Keratinocyte (primary cell): ENCODE measurements at regions not wholly inside any gene's neighbourhood (a gene's known extent, or its start where the extent isn't known, plus 50 kb on each side); places are given as distances from the start of the nearest gene placed in this dataset.
A peak's percentile ranks its signal among the peaks of the same experiment; 100 is the strongest.

ENCODE experiments used
- DNase-seq: peaks from one replicate; pipeline ENCODE4 v3.0.0-alpha.2; 2011; ENCODE audit warnings: low read depth, missing footprints, low spot score
- FAIRE-seq: peaks from 2 replicates; lab custom pipeline; 2011; peaks lifted over from hg19 to GRCh38; lab: Jason Lieb, UNC
- H2AFZ ChIP-seq: 2 replicates; pipeline ENCODE4 v1.6.0; 2012; ENCODE audit warnings: low read length, control low read depth, inconsistent platforms; ENCODE audit not compliant: control insufficient read depth
- H3K27ac ChIP-seq: 2 replicates; pipeline ENCODE4 v1.5.1; 2011; ENCODE audit warnings: low read length; ENCODE audit not compliant: control insufficient read depth, insufficient read depth
- H3K27me3 ChIP-seq: 3 replicates; pipeline ENCODE4 v1.6.0; 2011; ENCODE audit warnings: low read length; ENCODE audit not compliant: control insufficient read depth, insufficient read depth; ENCODE audit errors: extremely low read depth
- H3K36me3 ChIP-seq, 2 experiments: 2 replicates in 1 of 2; 3 replicates in 1 of 2; pipeline ENCODE4 v1.5.1; 2011; ENCODE audit warnings: low read length in 2 of 2, mild to moderate bottlenecking in 1 of 2; ENCODE audit not compliant: control insufficient read depth in 2 of 2, insufficient read depth in 2 of 2; ENCODE audit errors: extremely low read depth in 1 of 2
- H3K4me1 ChIP-seq: 3 replicates; pipeline ENCODE4 v1.5.1; 2011; ENCODE audit warnings: low read length; ENCODE audit not compliant: control insufficient read depth, insufficient read depth; ENCODE audit errors: extremely low read depth
- H3K4me2 ChIP-seq: 3 replicates; pipeline ENCODE4 v1.6.0; 2011; ENCODE audit warnings: low read depth, low read length; ENCODE audit not compliant: control insufficient read depth, insufficient read depth; ENCODE audit errors: extremely low read depth
- H3K4me3 ChIP-seq, 3 experiments: fragments of 200-600 bp in 1 of 3; sonication (generic) in 1 of 3; 2 replicates in 2 of 3; 3 replicates in 1 of 3; pipeline ENCODE4 v1.5.1; 2011 to 2016; ENCODE audit warnings: low read length in 3 of 3, mild to moderate bottlenecking in 3 of 3, control low read depth in 2 of 3, inconsistent platforms in 1 of 3, low read depth in 1 of 3, mixed read lengths in 1 of 3, mixed run types in 1 of 3, moderate library complexity in 1 of 3; ENCODE audit not compliant: control insufficient read depth in 2 of 3, insufficient read depth in 2 of 3; ENCODE audit errors: extremely low read depth in 1 of 3
- H3K79me2 ChIP-seq: 2 replicates; pipeline ENCODE4 v1.6.0; 2012; ENCODE audit warnings: low read length; ENCODE audit not compliant: control insufficient read depth, insufficient read depth
- H3K9ac ChIP-seq: 3 replicates; pipeline ENCODE4 v1.6.0; 2011; ENCODE audit warnings: low read length; ENCODE audit not compliant: control insufficient read depth, insufficient read depth; ENCODE audit errors: extremely low read depth
- H3K9me1 ChIP-seq: 3 replicates; pipeline ENCODE4 v1.6.0; 2011; ENCODE audit warnings: low read length; ENCODE audit not compliant: control insufficient read depth, insufficient read depth; ENCODE audit errors: extremely low read depth
- H3K9me3 ChIP-seq: 2 replicates; pipeline ENCODE4 v1.5.1; 2012; ENCODE audit warnings: low read depth, low read length; ENCODE audit not compliant: control insufficient read depth
- H4K20me1 ChIP-seq: 3 replicates; pipeline ENCODE4 v1.6.0; 2011; ENCODE audit warnings: low read length; ENCODE audit not compliant: control insufficient read depth, insufficient read depth; ENCODE audit errors: extremely low read depth
- CTCF ChIP-seq, 3 experiments: IDR thresholded peaks in 1 of 3; conservative IDR thresholded peaks in 1 of 3; optimal IDR thresholded peaks in 1 of 3; 2 replicates in 2 of 3; 3 replicates in 1 of 3; pipeline versions ENCODE3 to v1.5.1; 2011; ENCODE audit warnings: low read length in 3 of 3, mild to moderate bottlenecking in 3 of 3, moderate library complexity in 2 of 3, control low read depth in 1 of 3, inconsistent platforms in 1 of 3; ENCODE audit not compliant: insufficient read depth in 2 of 3; ENCODE audit errors: extremely low read depth in 1 of 3
- EZH2 ChIP-seq: IDR thresholded peaks from one replicate; pipeline ENCODE4 v1.6.1; 2012; ENCODE audit warnings: inconsistent platforms, mild to moderate bottlenecking, low read length, moderate library complexity
- dilution Hi-C: fragments of 300-500 bp; cut with MboI; formaldehyde crosslinking; loops from one replicate; pipeline ENCODE4 v1.7.0; 2020; ENCODE audit warnings: low sequenced_read_pairs; ENCODE audit not compliant: extremely low pct_ligation_motif_present

GRCh38 chr7:106180721-106181120, 68.6 kb upstream of the SYPL1 start:
- no peaks in the 10 kb centered on the region for H3K36me3 ChIP-seq
- H3K79me2 ChIP-seq = no peaks in the 10 kb centered on the region
- H3K4me1 ChIP-seq = no peaks in the 10 kb centered on the region
- no peaks in the 10 kb centered on the region for H3K27me3 ChIP-seq
- no peak for TF ChIP-seq EZH2
- no peak overlapping the region for H3K9ac ChIP-seq
- no peaks in the 10 kb centered on the region for H3K9me3 ChIP-seq
- H3K27ac ChIP-seq = no peak overlapping the region
- FAIRE-seq = no peak
- H3K4me3 ChIP-seq = no peak overlapping the region
- H3K4me2 ChIP-seq = no peak overlapping the region
- no peaks in the 10 kb centered on the region for H4K20me1 ChIP-seq
- dilution Hi-C loops = no loop called here
- peak overlapping the region; percentile 30 for H2AFZ ChIP-seq
- DNase-seq = no peak
- no peaks in the 10 kb centered on the region for H3K9me1 ChIP-seq

- no peaks in the 10 kb centered on the region for H3K9me1 ChIP-seq
- no peaks in the 10 kb centered on the region for H4K20me1 ChIP-seq
- H3K36me3 ChIP-seq = no peaks in the 10 kb centered on the region
- H3K79me2 ChIP-seq = no peaks in the 10 kb centered on the region
- H3K27ac ChIP-seq = no peak overlapping the region
- H3K4me2 ChIP-seq = no peak overlapping the region
- no peaks in the 10 kb centered on the region for H3K9me3 ChIP-seq
- FAIRE-seq = no peak
- dilution Hi-C loops = no loop called here
- no peak overlapping the region for H3K9ac ChIP-seq
- DNase-seq = no peak
- H3K4me3 ChIP-seq = no peak overlapping the region
- H3K27me3 ChIP-seq = no peaks in the 10 kb centered on the region
- H3K4me1 ChIP-seq = no peaks in the 10 kb centered on the region
- H2AFZ ChIP-seq = no peak overlapping the region
- no peak for TF ChIP-seq CTCF (optimal IDR thresholded peaks at IDR 0.05 in 1 of 3, IDR thresholded peaks at IDR 0.05 in 1 of 3, conservative IDR thresholded peaks at IDR 0.05 in 1 of 3; ENCODE audit: extremely low read depth in 1 of 3, insufficient read depth in 2 of 3, low read length in 3 of 3)
- no peak for TF ChIP-seq EZH2
These were observed 67.1 kb upstream of the SYPL1 start for GRCh38 chr7:106179256-106179655.

GRCh38 chr7:106178593-106179134, 66.6 kb upstream of the SYPL1 start:
- dilution Hi-C loops = no loop called here
- H2AFZ ChIP-seq = no peak overlapping the region

More at GRCh38 chr7:106178593-106179134, 66.6 kb upstream of the SYPL1 start:
- H3K79me2 ChIP-seq = no peaks in the 10 kb centered on the region
- H3K27me3 ChIP-seq = no peaks in the 10 kb centered on the region
- H3K9me1 ChIP-seq = no peaks in the 10 kb centered on the region
- FAIRE-seq = peak; percentile 81
- TF ChIP-seq EZH2 (no peak), CTCF (optimal IDR thresholded peaks at IDR 0.05 in 1 of 3, IDR thresholded peaks at IDR 0.05 in 1 of 3, conservative IDR thresholded peaks at IDR 0.05 in 1 of 3; ENCODE audit: extremely low read depth in 1 of 3, insufficient read depth in 2 of 3, low read length in 3 of 3) (peak; percentile 26 to 83 (median 44))
- H4K20me1 ChIP-seq = no peaks in the 10 kb centered on the region
- H3K9me3 ChIP-seq = no peaks in the 10 kb centered on the region
- no peak for DNase-seq
- no peak overlapping the region for H3K27ac ChIP-seq
- H3K4me2 ChIP-seq = no peak overlapping the region
- no peak overlapping the region for H3K9ac ChIP-seq
- H3K4me3 ChIP-seq = no peak overlapping the region
- H3K36me3 ChIP-seq = no peaks in the 10 kb centered on the region
- H3K4me1 ChIP-seq = no peaks in the 10 kb centered on the region
